ENCODE measurements at regions not wholly inside any gene's neighbourhood (a gene's known extent, or its start where the extent isn't known, plus 50 kb on each side); places are given as distances from the start of the nearest gene placed in this dataset.
"Not testable (repeated sequence)": the region's sequence is repeated elsewhere in the genome, so short reads cannot be mapped to it uniquely, and the experiment has no call there.

GRCh38 chr5:17089001-17089400 lies 128.4 kb upstream of the BASP1 start:
- no peak for DNase-seq

DNA sequence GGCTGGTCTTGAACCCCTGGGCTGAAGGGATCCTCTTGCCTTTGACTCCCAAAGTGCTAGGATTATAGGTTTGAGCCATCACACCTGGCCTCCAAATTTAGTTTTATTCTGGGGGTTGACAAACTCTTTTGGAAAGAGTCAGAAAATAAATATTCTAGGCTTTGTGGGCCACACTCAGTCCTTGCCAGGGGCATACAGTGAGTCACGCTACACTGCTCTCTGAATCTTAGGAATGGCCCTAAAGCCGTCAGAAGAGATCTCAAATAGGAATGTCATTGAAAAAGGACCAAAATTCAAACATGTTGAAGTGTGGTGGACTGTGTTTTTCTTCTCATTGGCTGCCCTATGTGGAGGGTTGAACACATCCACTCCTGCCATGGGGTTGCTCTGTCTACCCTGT lies 127.7 kb upstream of the BASP1 start:
- DNase-seq, result no peak

- DNase-seq, result no peak
Observed at GRCh38 chr5:17090839-17091238, 126.6 kb upstream of the BASP1 start.

GRCh38 chr5:17094830-17095229 lies 122.6 kb upstream of the BASP1 start:
- DNase-seq, result no peak

GRCh38 chr5:17096952-17097695 lies 120.3 kb upstream of the BASP1 start:
- peak; percentile 39 for DNase-seq

DNA sequence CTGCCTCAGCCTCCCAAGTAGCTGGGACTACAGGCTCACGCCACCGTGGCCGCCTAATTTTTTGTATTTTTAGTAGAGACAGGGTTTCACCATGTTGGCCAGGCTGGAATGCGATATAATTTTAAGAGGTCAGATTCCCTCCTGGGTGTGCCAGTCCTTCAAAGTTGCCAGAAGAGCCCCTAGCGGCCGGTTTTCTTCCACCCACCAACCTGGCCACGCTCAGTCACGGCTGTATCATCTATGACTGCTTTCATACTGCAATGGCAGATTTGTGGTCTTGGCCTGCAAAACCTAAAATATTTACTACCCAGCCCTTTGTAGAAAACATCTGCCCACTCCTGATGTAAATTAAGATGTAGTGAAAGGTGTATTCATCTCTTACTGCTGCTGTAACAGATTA lies 117.5 kb upstream of the BASP1 start:
- no peak for DNase-seq

DNA sequence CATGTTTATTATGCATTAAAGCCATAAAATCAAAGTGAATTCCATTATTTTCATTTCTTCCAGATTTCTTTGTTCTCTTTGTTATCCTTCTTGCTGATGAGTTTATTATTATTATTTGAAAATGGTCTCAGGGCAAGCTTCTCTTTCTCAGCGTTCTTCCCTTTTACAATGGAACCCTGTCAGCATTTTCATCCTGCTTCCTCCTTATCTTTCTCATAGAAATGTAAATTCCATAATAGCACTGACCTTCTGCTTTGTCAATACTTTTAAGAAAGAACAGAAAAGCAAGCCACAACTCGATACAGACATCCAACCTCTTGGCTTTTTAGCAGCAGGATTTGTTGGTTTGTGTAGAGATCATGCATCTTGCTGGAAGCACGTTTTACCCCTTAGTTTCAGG lies 114.0 kb upstream of the BASP1 start:
- DNase-seq, result no peak

DNA sequence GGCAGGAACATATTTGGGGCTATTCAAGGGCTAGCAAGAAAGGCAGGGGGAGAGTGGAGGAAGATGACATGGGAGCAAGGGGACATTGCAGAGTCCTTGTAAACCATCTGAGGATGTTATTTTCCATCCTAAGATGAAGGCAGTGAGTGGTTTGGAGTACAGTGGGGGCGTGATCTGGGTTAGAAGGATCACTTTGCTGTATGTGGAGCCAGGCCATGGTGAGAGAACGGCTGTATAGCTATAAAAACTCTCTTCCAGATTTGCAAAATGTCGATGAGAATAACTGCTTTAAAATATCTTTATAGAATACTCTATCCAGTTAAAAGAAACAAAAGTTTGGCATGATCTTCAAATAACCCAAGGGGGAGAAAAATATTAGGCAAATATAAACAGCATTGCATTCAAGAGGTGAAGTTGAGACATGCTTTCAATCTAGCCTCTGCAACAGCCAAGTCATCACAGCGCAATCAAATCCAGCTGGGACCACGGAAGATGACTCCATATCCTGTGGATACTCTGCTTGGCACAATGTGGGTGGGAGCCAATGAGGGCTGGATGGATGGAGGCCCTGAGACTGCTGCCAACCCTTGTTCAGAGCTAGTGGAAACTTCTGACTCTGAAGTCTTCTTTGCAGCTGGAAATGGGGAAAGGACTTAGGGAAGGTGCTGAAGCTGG lies 111.5 kb upstream of the BASP1 start:
- DNase-seq, result no peak

DNA sequence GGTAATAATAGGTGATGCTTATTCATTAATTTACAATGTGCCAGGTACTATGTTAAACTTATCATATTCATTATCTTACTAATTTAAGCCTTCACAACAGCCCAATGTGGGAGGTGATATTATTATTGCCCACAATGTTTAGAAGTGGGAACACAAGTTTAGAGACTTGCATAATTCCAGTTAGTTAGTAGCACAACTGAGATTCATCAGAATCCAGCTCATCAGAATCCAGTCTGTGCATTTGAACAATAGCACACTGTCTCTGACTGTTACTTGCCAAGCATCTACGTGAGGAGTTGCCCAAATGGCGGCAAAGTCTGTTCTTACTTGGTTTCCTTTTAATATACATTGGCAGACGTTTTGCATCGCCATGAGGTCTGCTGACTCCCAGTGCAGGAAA lies 110.9 kb upstream of the BASP1 start:
- DNase-seq, result no peak

GRCh38 chr5:17112091-17112716 lies 105.2 kb upstream of the BASP1 start:
- not testable (repeated sequence) for DNase-seq

GRCh38 chr5:17113174-17113958 lies 104.1 kb upstream of the BASP1 start:
- no peak for DNase-seq

DNA sequence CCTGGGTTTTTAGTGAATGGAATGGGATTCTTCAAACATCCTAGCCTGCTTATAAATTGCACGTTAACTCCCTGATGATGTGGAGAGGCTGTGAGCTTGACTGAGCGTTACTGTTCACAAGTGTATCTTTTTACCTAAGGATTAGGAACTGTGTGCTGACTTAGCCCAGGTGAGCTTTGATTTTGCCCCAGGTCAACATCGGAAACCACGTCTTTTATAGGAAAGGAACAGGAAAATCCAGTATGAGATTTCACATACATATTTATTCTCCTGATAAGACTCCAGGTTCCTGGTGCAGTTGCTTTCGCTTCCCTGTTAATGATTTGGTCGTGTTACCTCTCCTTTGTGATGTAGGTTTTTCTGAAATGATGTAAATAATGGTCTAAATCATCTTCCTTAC lies 103.2 kb upstream of the BASP1 start:
- DNase-seq, result no peak

DNA sequence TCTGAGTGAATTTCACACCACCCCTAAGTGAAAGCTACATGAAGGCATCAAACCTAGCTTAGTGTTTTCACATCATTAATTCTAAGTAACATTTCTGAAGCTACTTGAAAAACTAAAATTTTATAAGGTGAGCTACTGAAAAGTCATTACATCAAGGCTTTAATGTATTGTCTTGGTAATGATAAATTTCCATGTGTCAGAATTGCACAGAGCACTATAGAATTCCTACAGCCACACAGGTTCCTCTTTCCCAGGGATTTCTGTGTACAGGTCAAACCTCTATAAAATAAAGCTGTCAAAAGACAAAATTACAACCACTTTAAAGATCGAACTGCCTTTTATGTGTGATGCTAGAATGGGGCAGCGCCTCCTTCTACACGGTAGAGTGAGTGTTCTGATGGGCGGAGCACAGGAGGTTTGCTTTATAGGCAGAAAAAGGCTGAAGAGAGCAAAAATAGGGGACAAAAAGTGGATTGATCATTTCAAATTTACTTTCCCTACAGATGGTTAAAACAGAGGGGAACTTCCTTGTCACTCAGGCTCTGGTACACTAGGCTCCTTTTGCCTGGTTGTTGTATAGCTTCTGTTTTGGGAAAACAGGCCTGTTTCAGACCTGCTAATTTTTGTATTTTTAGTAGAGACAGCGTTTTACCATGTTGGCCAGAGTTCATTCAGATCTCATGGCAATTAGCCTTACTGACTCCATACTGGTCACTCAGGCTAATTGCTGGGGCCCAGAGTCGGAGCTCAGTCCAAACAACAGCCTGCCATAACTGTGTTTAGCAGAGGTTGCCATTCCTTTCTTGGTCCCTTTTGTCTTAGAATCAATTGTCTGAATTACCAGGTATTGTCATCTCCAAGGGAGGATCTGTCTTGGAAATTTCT lies 102.5 kb upstream of the BASP1 start:
- DNase-seq, result no peak

- DNase-seq, result no peak
Observed at GRCh38 chr5:17115855-17116254, 101.6 kb upstream of the BASP1 start.

DNA sequence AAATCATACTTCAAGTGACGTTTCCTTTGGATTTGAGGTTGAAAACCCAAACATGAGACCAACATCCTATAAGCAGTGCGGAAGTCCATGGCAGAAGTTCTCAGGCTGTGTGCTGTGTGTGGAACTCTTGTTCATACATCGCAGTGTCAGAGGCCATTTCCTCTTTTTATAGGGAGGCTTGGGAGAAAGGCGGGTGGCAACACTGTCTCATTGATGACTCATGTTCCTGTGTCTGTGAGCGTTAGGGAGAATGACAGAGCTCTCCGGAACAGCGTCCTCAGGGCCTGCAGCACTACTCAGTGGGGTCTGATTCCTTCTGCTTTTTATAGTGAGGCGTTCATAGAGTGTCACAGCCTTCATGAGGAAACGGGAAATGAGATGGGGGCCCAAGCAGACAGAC lies 98.8 kb upstream of the BASP1 start:
- no peak for DNase-seq

- no peak for DNase-seq
Observed at GRCh38 chr5:17120209-17120608, 97.2 kb upstream of the BASP1 start.

GRCh38 chr5:17121776-17122175 lies 95.7 kb upstream of the BASP1 start:
- DNase-seq, result no peak

DNA sequence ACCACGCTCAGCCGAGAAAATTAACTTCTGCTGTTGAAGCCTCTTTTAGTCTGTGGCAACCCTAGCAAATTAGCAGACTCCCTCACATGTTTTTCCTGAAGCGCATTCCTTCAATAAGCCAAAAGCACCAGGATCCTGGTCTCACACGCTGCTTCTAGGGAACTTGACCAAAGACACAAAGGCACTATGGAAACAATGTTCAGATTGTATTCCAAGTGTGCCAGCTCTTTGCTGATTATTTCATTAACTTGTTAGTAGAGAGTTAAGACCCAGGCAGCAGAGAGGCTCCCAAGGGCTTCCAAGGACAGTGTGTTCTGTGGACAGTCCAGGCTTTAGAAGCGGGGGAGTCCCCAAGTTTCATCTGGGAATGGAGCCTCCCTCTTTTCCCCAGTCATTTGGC lies 94.4 kb upstream of the BASP1 start:
- DNase-seq, result no peak

DNA sequence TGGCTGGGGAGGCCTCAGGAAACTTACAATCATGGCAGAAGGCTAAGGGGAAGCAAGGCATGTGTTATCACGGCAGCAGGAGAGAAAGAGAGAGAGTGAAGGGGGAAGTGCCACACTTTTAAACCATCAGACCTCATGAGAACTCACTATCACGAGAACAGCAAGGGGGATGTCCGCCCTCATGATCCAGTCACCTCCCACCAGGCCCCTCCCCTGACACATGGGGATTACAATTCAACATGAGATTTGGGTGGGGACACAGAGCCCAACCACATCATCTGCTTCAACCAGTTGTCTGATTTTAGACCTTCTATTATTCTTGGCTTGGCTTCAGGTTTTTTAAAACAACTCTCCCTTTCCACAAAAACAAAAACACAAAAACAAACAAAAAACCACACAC lies 93.7 kb upstream of the BASP1 start:
- not testable (repeated sequence) for DNase-seq

DNA sequence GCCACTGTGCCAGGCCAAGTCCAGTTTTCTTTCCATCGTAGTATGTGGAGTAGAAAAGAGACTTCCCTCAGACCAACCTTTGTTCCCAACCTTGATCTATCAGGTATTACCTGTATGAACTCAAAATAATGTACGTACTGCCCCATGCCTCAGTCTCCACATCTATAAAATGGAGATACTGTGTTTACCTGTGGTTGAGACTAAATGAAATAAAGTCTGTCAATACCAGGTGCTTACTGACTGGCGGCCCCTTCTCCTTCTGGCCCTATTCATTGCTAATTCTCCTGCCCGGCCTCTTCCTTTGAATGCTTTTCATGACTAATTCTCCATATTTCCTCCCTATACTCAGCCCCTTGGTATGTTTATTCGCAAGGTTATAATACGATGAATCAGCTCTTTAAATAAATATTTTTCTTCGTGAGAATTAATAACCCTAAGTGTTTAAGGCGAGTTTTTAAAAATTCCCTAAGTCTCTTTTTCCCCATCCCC lies 89.6 kb upstream of the BASP1 start:
- DNase-seq, result no peak

GRCh38 chr5:17129093-17129849 lies 88.2 kb upstream of the BASP1 start:
- no peak for DNase-seq

All from NCI-H774 (cell line).